Ovary (tissue), 3 donors: ENCODE measurements at regions not wholly inside any gene's neighbourhood (a gene's known extent, or its start where the extent isn't known, plus 50 kb on each side); places are given as distances from the start of the nearest gene placed in this dataset.

Source experiments
- POLR2A ChIP-seq: fragments of 450-650 bp; IDR thresholded peaks from one replicate; pipeline ENCODE4 v1.6.1; 2017; ENCODE audit warnings: antibody characterized with exemption, mild to moderate bottlenecking, moderate library complexity
- TF ChIP-seq, protein P1 (sequence below), 3 donors: fragments of 450-650 bp in 2 of 3; fragments of 200-600 bp in 1 of 3; IDR thresholded peaks; one replicate each; pipeline versions ENCODE4 v1.5.1 to v1.8.0; 2016 to 2022; ENCODE audit warnings: antibody characterized with exemption in 3 of 3, mild to moderate bottlenecking in 1 of 3
- donor health status: DM: no; HTN: no; CAD: no.

DNA sequence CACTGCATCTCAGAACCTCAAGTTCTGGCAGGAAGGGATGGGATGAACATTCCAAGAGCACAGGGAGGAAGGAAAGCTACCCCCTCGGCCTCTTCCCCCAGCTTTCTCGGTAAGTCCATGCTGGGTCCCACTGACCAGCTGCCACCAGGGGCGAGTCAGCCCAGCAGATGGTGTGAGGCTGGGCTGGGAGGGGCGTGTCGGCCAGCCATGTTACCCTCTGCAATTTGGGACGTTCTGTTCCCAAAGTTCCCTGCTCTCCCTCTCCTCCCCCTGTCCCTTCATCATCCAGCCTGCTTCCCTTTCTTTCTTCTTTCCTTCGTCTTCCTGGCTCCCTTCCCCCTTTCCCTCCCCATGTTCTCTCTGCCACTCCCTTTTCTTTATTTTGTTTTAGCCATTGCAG, 74.3 kb upstream of the TNP1 start:
- no peak for TF ChIP-seq POLR2A
- TF ChIP-seq, protein P1, sequence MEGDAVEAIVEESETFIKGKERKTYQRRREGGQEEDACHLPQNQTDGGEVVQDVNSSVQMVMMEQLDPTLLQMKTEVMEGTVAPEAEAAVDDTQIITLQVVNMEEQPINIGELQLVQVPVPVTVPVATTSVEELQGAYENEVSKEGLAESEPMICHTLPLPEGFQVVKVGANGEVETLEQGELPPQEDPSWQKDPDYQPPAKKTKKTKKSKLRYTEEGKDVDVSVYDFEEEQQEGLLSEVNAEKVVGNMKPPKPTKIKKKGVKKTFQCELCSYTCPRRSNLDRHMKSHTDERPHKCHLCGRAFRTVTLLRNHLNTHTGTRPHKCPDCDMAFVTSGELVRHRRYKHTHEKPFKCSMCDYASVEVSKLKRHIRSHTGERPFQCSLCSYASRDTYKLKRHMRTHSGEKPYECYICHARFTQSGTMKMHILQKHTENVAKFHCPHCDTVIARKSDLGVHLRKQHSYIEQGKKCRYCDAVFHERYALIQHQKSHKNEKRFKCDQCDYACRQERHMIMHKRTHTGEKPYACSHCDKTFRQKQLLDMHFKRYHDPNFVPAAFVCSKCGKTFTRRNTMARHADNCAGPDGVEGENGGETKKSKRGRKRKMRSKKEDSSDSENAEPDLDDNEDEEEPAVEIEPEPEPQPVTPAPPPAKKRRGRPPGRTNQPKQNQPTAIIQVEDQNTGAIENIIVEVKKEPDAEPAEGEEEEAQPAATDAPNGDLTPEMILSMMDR (IDR thresholded peaks at IDR 0.05), result peak in 1 of 3 donors; percentile 29
